Choroid plexus epithelial cell (primary cell): ENCODE measurements at regions not wholly inside any gene's neighbourhood (a gene's known extent, or its start where the extent isn't known, plus 50 kb on each side); places are given as distances from the start of the nearest gene placed in this dataset.
A peak's percentile ranks its signal among the peaks of the same experiment; 100 is the strongest.

Source experiments
- DNase-seq: peaks from one replicate; pipeline ENCODE4 v3.0.0-alpha.2; 2010; ENCODE audit warnings: low read depth
- H3K4me3 ChIP-seq: 2 replicates; pipeline ENCODE4 v1.5.1; 2011; ENCODE audit warnings: low read depth, mild to moderate bottlenecking, control low read depth, low read length, moderate library complexity
- CTCF ChIP-seq: conservative IDR thresholded peaks from 2 replicates; pipeline ENCODE4 v1.5.1; 2011; ENCODE audit warnings: low read depth, mild to moderate bottlenecking, control low read depth, inconsistent platforms, low read length, moderate library complexity

DNA sequence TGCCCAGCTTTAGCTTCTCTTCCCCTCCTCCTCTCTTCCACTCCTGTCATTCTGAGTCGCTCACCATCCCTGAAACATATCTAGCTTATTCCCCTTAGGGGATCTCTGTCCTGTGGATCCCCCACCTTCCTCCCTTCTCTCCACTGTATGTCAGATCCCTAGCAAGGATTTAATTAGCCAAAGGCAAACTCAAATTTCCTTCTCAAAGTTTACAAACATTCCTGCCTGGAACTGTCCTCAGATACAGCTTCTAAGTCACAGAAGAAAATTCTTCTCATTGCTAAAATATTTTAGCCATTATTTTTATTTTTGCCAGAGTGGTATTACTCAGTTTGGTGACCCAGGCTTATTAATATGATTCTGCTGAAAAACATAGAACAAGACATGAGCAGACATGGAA is 315.3 kb downstream of the CYP26B1 start:
- H3K4me3 ChIP-seq, result no peak overlapping the region
- TF ChIP-seq CTCF, result no peak
- DNase-seq, result no peak

DNA sequence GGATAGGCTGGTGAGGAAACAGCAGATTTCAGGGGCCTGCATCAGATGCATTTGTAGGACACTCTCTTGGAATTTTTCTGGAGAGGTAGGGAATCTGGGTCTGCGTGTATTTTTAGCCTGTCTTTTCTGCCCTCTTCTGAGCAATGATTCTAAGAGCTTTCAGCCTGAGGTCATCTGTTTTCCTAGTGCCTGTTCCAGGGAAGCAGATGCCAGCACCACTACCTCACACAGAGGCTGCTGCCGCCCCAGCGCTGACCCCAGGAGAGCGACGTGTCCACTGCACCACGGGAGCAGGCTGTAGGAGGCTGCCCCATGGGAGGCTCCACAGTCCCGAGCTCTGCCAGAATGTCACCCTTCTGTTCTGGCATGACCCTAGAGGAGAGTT is 316.5 kb downstream of the CYP26B1 start:
- H3K4me3 ChIP-seq, result no peak overlapping the region
- TF ChIP-seq CTCF, result no peak
- DNase-seq, result peak; percentile 69

- TF ChIP-seq CTCF, result no peak
- peak; percentile 23 for DNase-seq
These were observed 317.0 kb downstream of the CYP26B1 start for GRCh38 chr2:71830497-71831192.

DNA sequence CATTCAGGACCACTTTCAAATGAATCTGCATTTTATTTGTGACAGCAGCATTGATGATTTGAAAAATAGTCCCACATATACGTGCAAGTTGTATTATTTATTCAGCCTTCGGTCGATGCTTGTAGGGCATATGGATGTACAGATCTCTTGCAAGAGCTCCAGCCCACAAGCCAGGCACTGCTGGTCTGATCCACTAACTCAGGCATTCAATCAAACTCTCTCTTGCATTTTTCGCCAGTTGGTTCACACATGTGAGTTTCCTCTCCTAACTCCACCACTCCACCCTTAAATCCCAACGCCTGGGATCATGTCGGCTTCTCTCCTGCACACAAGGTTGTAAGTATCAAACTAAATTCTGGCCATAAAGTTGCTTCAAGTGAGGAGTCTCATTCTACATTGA is 318.7 kb downstream of the CYP26B1 start:
- DNase-seq, result no peak
- no peak for TF ChIP-seq CTCF

More at GRCh38 chr2:71830497-71831192, 317.0 kb downstream of the CYP26B1 start:
- H3K4me3 ChIP-seq, result no peak overlapping the region

DNA sequence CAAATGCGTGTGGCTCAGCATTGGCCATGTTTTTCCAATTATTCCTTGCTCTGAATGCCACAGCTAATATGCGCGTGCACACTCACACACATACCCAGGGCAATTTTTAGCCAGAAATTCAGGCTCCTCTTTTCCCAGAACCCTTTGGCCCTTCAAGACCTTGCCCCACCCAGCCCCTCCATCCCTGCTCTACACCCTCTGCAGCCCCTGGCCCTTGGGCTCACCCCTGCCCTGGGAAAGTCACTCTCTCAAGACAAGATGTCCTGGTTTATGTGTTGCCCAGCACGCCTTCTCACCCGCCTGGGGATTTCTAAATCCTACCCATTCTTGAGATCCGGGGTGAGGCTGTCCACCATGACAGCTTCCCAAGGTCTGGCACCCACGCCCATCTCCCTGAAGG is 319.7 kb downstream of the CYP26B1 start:
- no peak overlapping the region for H3K4me3 ChIP-seq
- no peak for TF ChIP-seq CTCF
- no peak for DNase-seq

More for the DNA sequence above, 318.7 kb downstream of the CYP26B1 start:
- no peak overlapping the region for H3K4me3 ChIP-seq

- TF ChIP-seq CTCF, result no peak
- no peak overlapping the region for H3K4me3 ChIP-seq
- no peak for DNase-seq
These were observed 320.1 kb downstream of the CYP26B1 start for GRCh38 chr2:71827524-71827901.

DNA sequence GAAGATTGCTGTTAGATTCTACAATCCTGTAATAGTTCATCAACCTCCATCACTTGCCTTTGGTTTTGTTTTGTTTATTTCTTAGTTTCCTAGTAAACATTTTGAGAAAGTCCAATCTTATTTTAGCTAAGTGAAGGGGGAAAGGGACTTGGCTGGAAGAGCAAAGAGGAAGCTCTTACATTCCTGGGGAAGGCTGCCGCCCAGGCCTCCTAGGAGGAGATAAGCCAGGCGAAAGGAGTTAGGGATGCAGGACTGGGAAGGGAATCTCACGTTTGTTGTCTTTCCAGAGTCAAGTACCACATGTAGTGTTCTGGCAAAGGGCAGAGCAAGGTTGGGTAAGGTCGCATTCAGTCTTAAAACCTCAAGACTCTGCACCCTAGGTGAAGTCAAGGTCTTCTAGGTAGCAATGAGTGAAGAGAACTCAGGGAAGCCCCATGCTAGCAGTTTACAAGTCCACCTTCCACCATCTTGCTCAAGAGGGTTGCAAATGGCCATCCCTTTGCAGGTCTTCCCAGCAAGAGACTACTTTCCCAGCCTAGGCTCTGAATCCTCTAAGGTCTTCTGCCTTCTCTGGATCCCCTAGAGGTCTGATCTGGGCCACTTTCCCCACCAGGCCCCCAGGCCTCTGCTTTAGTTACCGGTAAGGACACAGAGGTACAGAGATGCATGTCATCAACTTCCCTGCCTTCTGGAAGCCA is 320.7 kb downstream of the CYP26B1 start:
- TF ChIP-seq CTCF, result no peak
- no peak for DNase-seq
- no peak overlapping the region for H3K4me3 ChIP-seq
